ENCODE measurements at regions not wholly inside any gene's neighbourhood (a gene's known extent, or its start where the extent isn't known, plus 50 kb on each side); places are given as distances from the start of the nearest gene placed in this dataset.

GRCh38 chr1:182235952-182236650 lies 155.5 kb downstream of the GLUL start:
- Histone ChIP-seq H3K14ac (ENCODE audit: insufficient read depth, low read length) (no peak overlapping the region), H4K8ac (replicated peaks; ENCODE audit: insufficient read length, low read depth, low read length) (no peak overlapping the region), H3K27me3 (ENCODE audit: insufficient read depth, low read length) (no peaks in the 10 kb centered on the region), H3K9ac (ENCODE audit: extremely low read depth, insufficient read length, low read length) (no peak overlapping the region), H3K4ac (ENCODE audit: low read depth, low read length) (no peak overlapping the region), H4K5ac (ENCODE audit: insufficient read length, low read depth, low read length) (no peak overlapping the region), H2AK5ac (ENCODE audit: insufficient read length, low read length) (no peak overlapping the region), H2BK12ac (ENCODE audit: insufficient read length, low read depth, low read length) (no peak overlapping the region), H3K4me2 (ENCODE audit: insufficient read depth, insufficient read length, low read length) (no peak overlapping the region), H3K56ac (ENCODE audit: insufficient read length, low read depth, low read length) (no peak overlapping the region), H3K9me3 (ENCODE audit: control insufficient read depth, low read depth, low read length) (no peaks in the 10 kb centered on the region), H2BK15ac (ENCODE audit: low read depth, low read length) (no peak overlapping the region), H3K23me2 (ENCODE audit: insufficient read length, low read depth, low read length, poor library complexity, severe bottlenecking) (no peaks in the 10 kb centered on the region), H3K79me2 (ENCODE audit: insufficient read depth, low read length) (no peaks in the 10 kb centered on the region), H4K91ac (ENCODE audit: insufficient read length, low read depth, low read length) (no peak overlapping the region), H3K23ac (ENCODE audit: insufficient read length, low read depth, low read length) (no peak overlapping the region), H2BK120ac (ENCODE audit: low read depth, low read length, poor library complexity, severe bottlenecking) (no peak overlapping the region), H3K18ac (ENCODE audit: insufficient read length, low read depth, low read length) (no peak overlapping the region), H3K27ac (ENCODE audit: insufficient read length, low read depth, low read length) (no peak overlapping the region), H3T11ph (ENCODE audit: low read length) (no peak overlapping the region), H3K79me1 (ENCODE audit: insufficient read depth, low read depth, low read length, poor library complexity, severe bottlenecking) (no peaks in the 10 kb centered on the region), H2BK5ac (ENCODE audit: insufficient read length, low read length) (no peak overlapping the region), H2BK20ac (ENCODE audit: low read depth, low read length, poor library complexity, severe bottlenecking) (no peak overlapping the region), H3K4me1 (ENCODE audit: insufficient read depth, low read length) (no peaks in the 10 kb centered on the region), H4K20me1 (ENCODE audit: control insufficient read depth, insufficient read depth, insufficient read length) (no peaks in the 10 kb centered on the region), H2AFZ (ENCODE audit: low read length) (no peak overlapping the region)
- H3K36me3 Mint-ChIP-seq (ENCODE audit: insufficient read depth in 1 of 3, low read depth in 3 of 3), result no peaks in the 10 kb centered on the region
- no peak overlapping the region for H3K4me3 Mint-ChIP-seq
- H3K27ac Mint-ChIP-seq, result peak overlapping the region in 1 of 3 experiments; percentile 49; a peak in 2 of 7 replicates
- no peaks in the 10 kb centered on the region; a peak in 1 of 5 replicates for H3K9me3 Mint-ChIP-seq
- no peaks in the 10 kb centered on the region for H3K27me3 Mint-ChIP-seq (ENCODE audit: low read depth)
- H3K4me1 Mint-ChIP-seq, result peaks cover 9 to 17% of the 10 kb centered on the region in 2 experiments
- TF ChIP-seq CTCF (conservative IDR thresholded peaks at IDR 0.05), result no peak
- DNase-seq, result no peak
- WGBS (ENCODE audit: extremely low coverage, insufficient read length, low lambda C conversion rate), result no CpG with 5 or more reads among the region's 11 CpGs

Measured in H9 (cell line).